ENCODE measurements at regions not wholly inside any gene's neighbourhood (a gene's known extent, or its start where the extent isn't known, plus 50 kb on each side); places are given as distances from the start of the nearest gene placed in this dataset.

GRCh38 chr4:147020456-147020855, 74.8 kb upstream of the TTC29 start:
- Histone ChIP-seq H3K36me3 (no peaks in the 10 kb centered on the region), H3K27me3 (no peaks in the 10 kb centered on the region), H3K9me3 (no peaks in the 10 kb centered on the region), H3K4me3 (no peak overlapping the region), H3K27ac (no peak overlapping the region), H3K4me1 (no peaks in the 10 kb centered on the region)
- DNase-seq = no peak
- no peak for TF ChIP-seq CTCF (IDR thresholded peaks at IDR 0.05)
- intact Hi-C loops (cut with DNase I; ENCODE audit: low total_unique reads) = loop anchor here (5.0 kb wide), 1 partner anchor 72 kb away; no protein-coding TSS in a partner anchor

- H3K9me3 ChIP-seq = no peaks in the 10 kb centered on the region
- H3K4me1 ChIP-seq = no peaks in the 10 kb centered on the region
- H3K36me3 ChIP-seq = no peaks in the 10 kb centered on the region
- DNase-seq = no peak
- H3K4me3 ChIP-seq = no peak overlapping the region
- H3K27me3 ChIP-seq = no peaks in the 10 kb centered on the region
- intact Hi-C loops (cut with DNase I; ENCODE audit: low total_unique reads) = no loop called here
- no peak for TF ChIP-seq CTCF (IDR thresholded peaks at IDR 0.05)
- no peak overlapping the region for H3K27ac ChIP-seq
These were observed 79.4 kb upstream of the TTC29 start for GRCh38 chr4:147025042-147025441.

- Histone ChIP-seq H3K27ac (no peak overlapping the region), H3K9me3 (no peaks in the 10 kb centered on the region), H3K36me3 (no peaks in the 10 kb centered on the region), H3K27me3 (no peaks in the 10 kb centered on the region), H3K4me3 (no peak overlapping the region), H3K4me1 (no peaks in the 10 kb centered on the region)
- TF ChIP-seq CTCF (IDR thresholded peaks at IDR 0.05) = no peak
- intact Hi-C loops (cut with DNase I; ENCODE audit: low total_unique reads) = no loop called here
- no peak for DNase-seq
These were observed 83.6 kb upstream of the TTC29 start for GRCh38 chr4:147029296-147029695.

GRCh38 chr4:147034372-147034771, 88.7 kb upstream of the TTC29 start:
- no peak for TF ChIP-seq CTCF (IDR thresholded peaks at IDR 0.05)
- Histone ChIP-seq H3K36me3 (no peaks in the 10 kb centered on the region), H3K9me3 (no peaks in the 10 kb centered on the region), H3K27ac (no peak overlapping the region), H3K27me3 (no peaks in the 10 kb centered on the region), H3K4me3 (no peak overlapping the region), H3K4me1 (no peaks in the 10 kb centered on the region)
- no peak for DNase-seq
- intact Hi-C loops (cut with DNase I; ENCODE audit: low total_unique reads) = no loop called here

- Histone ChIP-seq H3K36me3 (no peaks in the 10 kb centered on the region), H3K9me3 (no peaks in the 10 kb centered on the region), H3K27ac (no peak overlapping the region), H3K4me3 (no peak overlapping the region), H3K4me1 (no peaks in the 10 kb centered on the region), H3K27me3 (no peaks in the 10 kb centered on the region)
- no peak for DNase-seq
- no peak for TF ChIP-seq CTCF (IDR thresholded peaks at IDR 0.05)
- intact Hi-C loops (cut with DNase I; ENCODE audit: low total_unique reads) = no loop called here
These were observed 91.4 kb upstream of the TTC29 start for GRCh38 chr4:147037069-147037468.

GRCh38 chr4:147039976-147040575, 94.4 kb upstream of the TTC29 start:
- Histone ChIP-seq H3K4me1 (no peaks in the 10 kb centered on the region), H3K4me3 (no peak overlapping the region), H3K27ac (no peak overlapping the region), H3K36me3 (no peaks in the 10 kb centered on the region), H3K27me3 (no peaks in the 10 kb centered on the region), H3K9me3 (no peaks in the 10 kb centered on the region)
- intact Hi-C loops (cut with DNase I; ENCODE audit: low total_unique reads) = no loop called here
- no peak for TF ChIP-seq CTCF (IDR thresholded peaks at IDR 0.05)
- DNase-seq = no peak

Measured in tibial artery (tissue), 4 donors.